Omental fat pad (tissue), 3 donors: ENCODE measurements at regions not wholly inside any gene's neighbourhood (a gene's known extent, or its start where the extent isn't known, plus 50 kb on each side); places are given as distances from the start of the nearest gene placed in this dataset.

Experiments used
- ATAC-seq: fragments of 150-250 bp; one replicate; pipeline ENCODE4 v1.9.1; 2016; ENCODE audit warnings: mild to moderate bottlenecking, moderate library complexity; ENCODE audit not compliant: low FRiP score
- DNase-seq: peaks from one replicate; pipeline ENCODE4 v3.0.0-alpha.2; 2019; ENCODE audit warnings: low spot score
- CTCF ChIP-seq, 3 donors: fragments of 450-650 bp; IDR thresholded peaks; one replicate each; pipeline ENCODE4 v1.5.1; 2016 to 2017; ENCODE audit warnings: antibody characterized with exemption in 3 of 3, mild to moderate bottlenecking in 3 of 3, moderate library complexity in 2 of 3

- ATAC-seq (no peak), DNase-seq (no peak)
- no peak for TF ChIP-seq CTCF (IDR thresholded peaks at IDR 0.05)
These were observed 282.5 kb upstream of the KYNU start for GRCh38 chr2:142594935-142595334.

- DNase-seq (no peak), ATAC-seq (no peak)
- no peak for TF ChIP-seq CTCF (IDR thresholded peaks at IDR 0.05)
These were observed 285.3 kb upstream of the KYNU start for GRCh38 chr2:142592171-142592570.

GRCh38 chr2:142591420-142591819, 286.0 kb upstream of the KYNU start:
- no peak for TF ChIP-seq CTCF (IDR thresholded peaks at IDR 0.05)
- DNase-seq (no peak), ATAC-seq (no peak)

- no peak for DNase-seq
- no peak for TF ChIP-seq CTCF (IDR thresholded peaks at IDR 0.05)
- no peak for ATAC-seq
These were observed 289.2 kb upstream of the KYNU start for GRCh38 chr2:142588269-142588668.

GRCh38 chr2:142586693-142587580, 290.5 kb upstream of the KYNU start:
- ATAC-seq (no peak), DNase-seq (no peak)
- TF ChIP-seq CTCF (IDR thresholded peaks at IDR 0.05) = no peak

- DNase-seq (no peak), ATAC-seq (no peak)
These were observed 291.7 kb upstream of the KYNU start for GRCh38 chr2:142585785-142586184.

More at GRCh38 chr2:142585785-142586184, 291.7 kb upstream of the KYNU start:
- no peak for TF ChIP-seq CTCF (IDR thresholded peaks at IDR 0.05)
